ENCODE measurements at regions not wholly inside any gene's neighbourhood (a gene's known extent, or its start where the extent isn't known, plus 50 kb on each side); places are given as distances from the start of the nearest gene placed in this dataset.

DNA sequence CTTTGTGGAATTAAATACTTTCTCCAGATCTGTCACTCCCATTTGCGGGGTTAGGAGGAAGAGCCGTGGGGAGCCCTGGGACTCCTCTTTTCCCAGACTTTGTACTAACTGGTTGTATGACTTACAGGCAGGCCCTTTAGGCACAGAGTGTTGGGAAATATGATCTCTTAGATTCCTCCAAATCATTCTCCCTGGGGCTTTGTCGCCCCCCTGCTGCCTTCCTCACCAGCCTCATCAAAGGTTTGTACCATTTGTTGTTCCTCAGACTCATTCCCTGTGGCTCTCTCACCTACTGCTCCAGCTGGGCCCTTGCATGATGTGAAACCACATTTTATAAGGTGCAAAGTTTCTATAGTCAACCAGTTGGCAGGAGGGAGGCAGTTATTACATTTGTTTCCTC, 56.4 kb downstream of the CRYGS start:
- H3K4me3 ChIP-seq (replicated peaks; ENCODE audit: low read depth, low read length): no peak overlapping the region
- TF ChIP-seq, protein P1, sequence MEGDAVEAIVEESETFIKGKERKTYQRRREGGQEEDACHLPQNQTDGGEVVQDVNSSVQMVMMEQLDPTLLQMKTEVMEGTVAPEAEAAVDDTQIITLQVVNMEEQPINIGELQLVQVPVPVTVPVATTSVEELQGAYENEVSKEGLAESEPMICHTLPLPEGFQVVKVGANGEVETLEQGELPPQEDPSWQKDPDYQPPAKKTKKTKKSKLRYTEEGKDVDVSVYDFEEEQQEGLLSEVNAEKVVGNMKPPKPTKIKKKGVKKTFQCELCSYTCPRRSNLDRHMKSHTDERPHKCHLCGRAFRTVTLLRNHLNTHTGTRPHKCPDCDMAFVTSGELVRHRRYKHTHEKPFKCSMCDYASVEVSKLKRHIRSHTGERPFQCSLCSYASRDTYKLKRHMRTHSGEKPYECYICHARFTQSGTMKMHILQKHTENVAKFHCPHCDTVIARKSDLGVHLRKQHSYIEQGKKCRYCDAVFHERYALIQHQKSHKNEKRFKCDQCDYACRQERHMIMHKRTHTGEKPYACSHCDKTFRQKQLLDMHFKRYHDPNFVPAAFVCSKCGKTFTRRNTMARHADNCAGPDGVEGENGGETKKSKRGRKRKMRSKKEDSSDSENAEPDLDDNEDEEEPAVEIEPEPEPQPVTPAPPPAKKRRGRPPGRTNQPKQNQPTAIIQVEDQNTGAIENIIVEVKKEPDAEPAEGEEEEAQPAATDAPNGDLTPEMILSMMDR (IDR thresholded peaks at IDR 0.05; ENCODE audit: low read depth, low read length, missing control alignments): no peak
- DNase-seq (ENCODE audit: extremely low read depth, low read depth): no peak

DNA sequence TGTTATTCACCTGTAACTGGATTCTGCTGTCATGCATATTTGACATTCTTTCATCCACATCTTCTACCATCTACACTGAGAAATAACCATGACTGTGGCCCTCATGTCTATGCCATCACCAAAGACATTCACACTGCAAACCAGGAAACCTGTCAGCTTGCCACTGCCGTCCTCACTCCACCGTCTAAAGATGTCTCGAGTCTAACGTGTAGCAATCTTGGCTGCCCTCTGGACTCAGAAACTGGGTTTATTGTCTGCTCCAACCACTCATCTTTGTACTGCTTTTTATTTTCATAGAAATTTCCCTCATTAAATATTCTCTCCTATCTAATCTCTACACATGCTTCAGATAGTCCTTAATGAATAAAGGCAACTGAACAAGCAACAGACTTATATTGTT, 57.1 kb downstream of the CRYGS start:
- TF ChIP-seq, protein P1 (IDR thresholded peaks at IDR 0.05; ENCODE audit: low read depth, low read length, missing control alignments): no peak
- DNase-seq (ENCODE audit: extremely low read depth, low read depth): no peak
- H3K4me3 ChIP-seq (replicated peaks; ENCODE audit: low read depth, low read length): no peak overlapping the region

DNA sequence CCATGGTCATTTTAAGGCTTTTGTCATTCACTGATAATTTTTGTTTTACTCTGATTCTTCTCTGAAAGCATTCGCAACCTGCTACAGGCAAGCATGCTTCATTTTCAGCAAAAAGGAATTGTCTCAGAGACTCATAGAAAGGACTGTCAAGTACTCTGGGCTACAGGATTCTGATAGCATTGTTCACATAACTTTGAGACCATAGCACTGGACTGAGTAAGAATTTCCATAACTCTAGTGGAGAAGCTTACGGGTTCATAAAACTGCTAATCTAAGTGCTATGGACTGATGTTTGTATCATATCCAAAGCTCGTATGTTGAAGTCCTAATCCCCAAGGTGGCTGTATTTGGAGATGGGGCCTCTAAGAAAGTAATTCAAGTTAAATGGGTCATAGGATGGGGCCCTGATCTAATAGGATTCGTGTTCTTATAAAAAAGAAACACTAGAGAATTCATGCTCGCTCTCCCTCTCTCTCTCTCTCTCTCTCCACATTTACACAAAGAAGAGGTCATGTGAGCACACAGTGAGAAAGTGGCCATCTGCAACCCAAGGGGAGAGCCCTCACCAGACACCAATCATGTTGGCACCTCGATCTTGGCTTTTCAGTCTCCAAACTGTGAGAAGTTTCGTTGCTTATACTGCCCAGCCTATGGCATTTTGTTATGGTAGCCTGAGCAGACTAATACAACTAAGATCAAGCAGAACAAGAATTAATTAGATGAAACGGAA, 60.4 kb downstream of the CRYGS start:
- H3K4me3 ChIP-seq (replicated peaks; ENCODE audit: low read depth, low read length): no peak overlapping the region
- TF ChIP-seq, protein P1 (IDR thresholded peaks at IDR 0.05; ENCODE audit: low read depth, low read length, missing control alignments): no peak
- no peak for DNase-seq (ENCODE audit: extremely low read depth, low read depth)

DNA sequence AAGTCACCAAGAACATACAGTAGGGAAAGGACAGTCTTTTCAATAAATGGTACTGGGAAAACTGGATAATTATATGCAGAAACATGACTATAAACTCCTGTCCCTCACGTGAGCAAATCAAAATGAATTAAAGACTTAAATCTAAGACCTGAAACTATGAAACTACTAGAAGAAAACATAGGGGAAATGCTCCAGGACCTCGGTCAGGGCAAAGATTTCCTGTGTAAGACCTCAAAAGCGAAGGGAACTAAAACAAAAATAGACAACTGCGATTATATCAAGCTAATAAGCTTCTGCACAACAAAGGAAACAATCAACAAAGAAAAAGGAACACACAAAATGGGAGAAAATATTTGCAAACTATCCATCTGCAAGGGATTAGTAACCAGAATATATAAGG, 62.7 kb downstream of the CRYGS start:
- no peak for DNase-seq (ENCODE audit: extremely low read depth, low read depth)
- TF ChIP-seq, protein P1 (IDR thresholded peaks at IDR 0.05; ENCODE audit: low read depth, low read length, missing control alignments): no peak
- no peak overlapping the region for H3K4me3 ChIP-seq (replicated peaks; ENCODE audit: low read depth, low read length)

DNA sequence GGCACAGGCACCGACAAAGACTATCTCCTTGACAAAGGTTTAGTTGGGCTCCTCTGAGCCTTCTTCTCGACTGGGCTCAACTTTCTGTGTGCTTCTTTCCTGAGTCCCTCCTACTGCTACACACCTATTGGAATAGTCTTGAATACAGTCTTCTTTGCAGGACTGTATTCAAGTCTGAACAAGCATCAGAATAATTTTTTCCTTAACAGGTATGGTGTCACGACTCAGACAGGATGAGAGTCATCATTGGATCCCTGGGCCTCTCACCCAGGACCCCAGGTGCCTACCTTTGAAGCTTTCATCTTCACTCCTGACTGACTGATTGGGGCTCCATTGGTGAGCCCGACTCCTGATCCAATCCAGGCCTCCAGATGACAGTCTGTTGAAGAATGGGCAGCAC, 66.3 kb downstream of the CRYGS start:
- no peak overlapping the region for H3K4me3 ChIP-seq (replicated peaks; ENCODE audit: low read depth, low read length)
- TF ChIP-seq, protein P1 (IDR thresholded peaks at IDR 0.05; ENCODE audit: low read depth, low read length, missing control alignments): no peak
- DNase-seq (ENCODE audit: extremely low read depth, low read depth): no peak

DNA sequence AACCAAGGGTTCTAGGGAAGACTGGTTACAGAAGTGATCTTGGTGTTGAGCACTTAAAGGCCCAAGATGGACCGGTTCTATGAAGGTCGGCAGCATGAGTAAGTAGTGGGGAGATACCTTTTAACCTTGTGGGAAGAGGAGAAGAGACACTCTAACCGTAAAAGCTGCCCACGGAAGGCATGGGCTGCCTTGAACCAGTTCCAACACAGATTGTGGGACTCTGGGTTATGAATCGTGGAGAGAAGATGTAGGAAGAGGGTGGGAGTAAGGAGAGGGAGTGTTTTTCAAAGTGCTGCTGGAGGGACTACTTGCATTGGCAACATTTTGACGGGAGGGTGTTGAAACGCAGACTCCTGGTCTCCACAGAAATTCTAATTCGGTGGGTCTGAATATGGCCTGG, 67.1 kb downstream of the CRYGS start:
- TF ChIP-seq, protein P1 (IDR thresholded peaks at IDR 0.05; ENCODE audit: low read depth, low read length, missing control alignments): no peak

DNA sequence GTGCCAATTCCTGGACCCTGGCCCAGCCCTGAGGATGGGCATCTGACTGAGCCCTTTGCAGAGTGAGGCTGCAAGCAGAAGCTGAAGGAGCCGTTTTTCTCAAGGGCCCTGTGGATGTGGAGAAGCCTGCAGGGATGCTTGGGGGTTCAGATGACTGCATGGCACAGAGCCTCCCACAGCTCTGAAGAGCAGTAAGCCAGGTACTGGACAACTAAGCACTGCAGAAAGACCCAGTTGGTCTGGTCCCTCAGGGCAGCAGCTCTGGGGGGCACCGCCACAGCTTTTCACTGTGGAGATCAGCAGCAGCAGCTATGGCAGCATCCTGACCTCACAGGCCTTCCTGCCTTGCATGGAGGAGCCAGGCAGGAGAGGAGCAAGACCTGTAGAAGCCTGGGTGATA, 67.6 kb downstream of the CRYGS start:
- no peak for DNase-seq (ENCODE audit: extremely low read depth, low read depth)
- H3K4me3 ChIP-seq (replicated peaks; ENCODE audit: low read depth, low read length): no peak overlapping the region
- TF ChIP-seq, protein P1 (IDR thresholded peaks at IDR 0.05; ENCODE audit: low read depth, low read length, missing control alignments): no peak

More for the DNA sequence above, 67.1 kb downstream of the CRYGS start:
- H3K4me3 ChIP-seq (replicated peaks; ENCODE audit: low read depth, low read length): no peak overlapping the region
- no peak for DNase-seq (ENCODE audit: extremely low read depth, low read depth)
